OCI-LY3 (cell line): ENCODE measurements at regions not wholly inside any gene's neighbourhood (a gene's known extent, or its start where the extent isn't known, plus 50 kb on each side); places are given as distances from the start of the nearest gene placed in this dataset.
"Not testable (repeated sequence)": the region's sequence is repeated elsewhere in the genome, so short reads cannot be mapped to it uniquely, and the experiment has no call there.

Source experiments
- H2AFZ ChIP-seq: fragments of 200-600, 300-600 bp; shearing (Covaris generic); 2 replicates; pipeline ENCODE4 v1.6.0; 2014; ENCODE audit warnings: antibody characterized with exemption, low read depth, low read length
- H3K27ac ChIP-seq: fragments of 200-600, 300-600 bp; sonication (generic); 2 replicates; pipeline ENCODE4 v1.5.1; 2014; ENCODE audit warnings: mild to moderate bottlenecking, low read length, moderate library complexity, mixed read lengths
- H3K27me3 ChIP-seq: fragments of 200-600, 300-600 bp; sonication (generic); 2 replicates; pipeline ENCODE4 v1.6.1; 2014; ENCODE audit warnings: low read depth, low read length, mixed read lengths
- H3K36me3 ChIP-seq: fragments of 200-600, 300-600 bp; sonication (generic); replicated peaks from 2 replicates; pipeline ENCODE3; 2014; ENCODE audit warnings: low read depth, low read length, mixed read lengths
- H3K4me1 ChIP-seq: fragments of 300-600, 200-600 bp; sonication (generic); 2 replicates; pipeline ENCODE4 v1.6.1; 2014; ENCODE audit warnings: low read length, mixed read lengths
- H3K4me2 ChIP-seq: fragments of 200-600, 300-600 bp; sonication (generic); 2 replicates; pipeline ENCODE4 v1.6.1; 2014; ENCODE audit warnings: low read length, mixed read lengths
- H3K4me3 ChIP-seq: fragments of 300-600, 200-600 bp; sonication (generic); 2 replicates; pipeline ENCODE4 v1.5.1; 2014; ENCODE audit warnings: antibody characterized with exemption, mild to moderate bottlenecking, low read length, moderate library complexity
- H3K79me2 ChIP-seq: fragments of 300-600, 200-600 bp; shearing (Covaris generic); 2 replicates; pipeline ENCODE4 v1.6.1; 2014; ENCODE audit warnings: mild to moderate bottlenecking, low read length, mixed read lengths
- H3K9ac ChIP-seq: fragments of 300-600, 200-600 bp; shearing (Covaris generic); 2 replicates; pipeline ENCODE4 v1.6.0; 2014; ENCODE audit warnings: mild to moderate bottlenecking, low read length, moderate library complexity
- H3K9me3 ChIP-seq: fragments of 200-600, 300-600 bp; shearing (Covaris generic); 2 replicates; pipeline ENCODE4 v1.6.1; 2014; ENCODE audit warnings: low read length, mixed read lengths; ENCODE audit not compliant: insufficient read depth
- H4K20me1 ChIP-seq: fragments of 200-600, 300-600 bp; sonication (generic); 2 replicates; pipeline ENCODE4 v1.6.1; 2016; ENCODE audit warnings: low read length, mixed read lengths; ENCODE audit not compliant: insufficient read depth
- CTCF ChIP-seq: fragments of 200-600, 300-600 bp; sonication (generic); IDR thresholded peaks from 2 replicates; pipeline ENCODE4 v1.5.1; 2014; ENCODE audit warnings: antibody characterized with exemption, low read length, low read depth
- EZH2phosphoT487 ChIP-seq: fragments of 200-600 bp; shearing (Covaris generic); IDR thresholded peaks from 2 replicates; pipeline ENCODE4 v1.6.1; 2018; ENCODE audit warnings: antibody characterized with exemption, mixed run types, low read depth

GRCh38 chr7:52584041-52584440 lies 451.4 kb upstream of the POM121L12 start:
- H4K20me1 ChIP-seq = no peaks in the 10 kb centered on the region
- H3K4me2 ChIP-seq = no peak overlapping the region
- no peaks in the 10 kb centered on the region for H3K27me3 ChIP-seq
- no peaks in the 10 kb centered on the region for H3K9me3 ChIP-seq
- H2AFZ ChIP-seq = no peak overlapping the region
- H3K4me1 ChIP-seq = no peaks in the 10 kb centered on the region
- H3K4me3 ChIP-seq = no peak overlapping the region
- H3K36me3 ChIP-seq = no peaks in the 10 kb centered on the region
- no peak overlapping the region for H3K27ac ChIP-seq
- no peaks in the 10 kb centered on the region for H3K79me2 ChIP-seq
- H3K9ac ChIP-seq = no peak overlapping the region
- no peak for TF ChIP-seq EZH2phosphoT487
- no peak for TF ChIP-seq CTCF

DNA sequence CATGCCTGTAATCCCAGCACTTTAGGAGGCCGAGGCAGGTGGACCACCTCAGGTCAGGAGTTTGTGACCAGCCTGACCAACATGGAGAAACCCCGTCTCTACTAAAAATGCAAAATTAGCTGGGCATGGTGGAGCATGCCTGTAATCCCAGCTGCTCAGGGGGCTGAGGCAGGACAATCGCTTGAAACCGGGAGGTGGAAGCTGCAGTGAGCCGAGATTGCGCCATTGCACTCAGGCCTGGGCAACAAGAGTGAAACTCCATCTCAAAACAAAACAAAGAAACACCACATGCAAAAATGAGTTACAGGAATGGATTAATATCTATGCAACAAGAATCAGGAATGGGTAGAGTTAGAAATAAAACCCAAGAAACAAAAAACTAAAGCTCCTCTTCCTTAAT lies 462.3 kb upstream of the POM121L12 start:
- H3K9ac ChIP-seq, H3K79me2 ChIP-seq, H2AFZ ChIP-seq, H3K4me3 ChIP-seq, H3K9me3 ChIP-seq, H3K4me2 ChIP-seq, H3K27ac ChIP-seq, H3K36me3 ChIP-seq, H4K20me1 ChIP-seq, H3K27me3 ChIP-seq: not testable (repeated sequence)
- peaks cover 16% of the 10 kb centered on the region for H3K4me1 ChIP-seq

GRCh38 chr7:52571026-52571425 lies 464.4 kb upstream of the POM121L12 start:
- TF ChIP-seq CTCF = no peak
- no peak for TF ChIP-seq EZH2phosphoT487
- no peak overlapping the region for H3K9ac ChIP-seq
- H3K27me3 ChIP-seq = no peaks in the 10 kb centered on the region
- H4K20me1 ChIP-seq = no peaks in the 10 kb centered on the region
- H3K4me2 ChIP-seq = no peak overlapping the region
- H3K4me3 ChIP-seq = no peak overlapping the region
- H2AFZ ChIP-seq = no peak overlapping the region
- peaks cover 19% of the 10 kb centered on the region for H3K4me1 ChIP-seq
- no peaks in the 10 kb centered on the region for H3K9me3 ChIP-seq
- no peak overlapping the region for H3K27ac ChIP-seq
- no peaks in the 10 kb centered on the region for H3K36me3 ChIP-seq
- no peaks in the 10 kb centered on the region for H3K79me2 ChIP-seq

DNA sequence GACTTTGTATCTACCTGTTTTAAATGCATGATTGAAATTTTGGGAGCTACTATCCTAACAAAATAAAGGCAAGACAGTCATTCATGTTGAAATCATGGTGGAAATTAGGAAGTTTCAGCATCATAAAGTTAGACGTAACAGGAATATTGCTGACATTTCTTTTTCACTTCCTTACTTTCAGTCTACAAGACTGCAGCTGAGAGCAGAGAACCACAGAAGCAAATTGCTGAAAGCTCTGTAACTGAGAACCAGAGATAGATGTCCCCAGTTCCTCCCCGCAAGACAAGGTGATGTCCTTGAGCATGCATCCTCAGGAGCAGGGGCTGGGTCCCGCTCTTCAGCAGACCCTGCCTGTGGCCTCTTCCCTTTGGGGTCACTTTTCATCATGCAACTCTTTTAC lies 466.3 kb upstream of the POM121L12 start:
- Histone ChIP-seq H4K20me1 (no peaks in the 10 kb centered on the region), H3K4me1 (peaks cover 19% of the 10 kb centered on the region), H3K79me2 (no peaks in the 10 kb centered on the region), H3K9me3 (no peaks in the 10 kb centered on the region), H3K27me3 (no peaks in the 10 kb centered on the region), H3K27ac (peak overlapping the region; percentile 14; the same call in 1 of the 2 replicates), H3K9ac (no peak overlapping the region), H3K36me3 (no peaks in the 10 kb centered on the region), H3K4me2 (peak overlapping the region; percentile 56), H2AFZ (0 out of 2 replicates have a peak overlapping the region, but pooled peaks have one; percentile 14), H3K4me3 (no peak overlapping the region)
- no peak for TF ChIP-seq CTCF

- no peaks in the 10 kb centered on the region for H3K9me3 ChIP-seq
- no peak overlapping the region for H3K27ac ChIP-seq
- H3K36me3 ChIP-seq = no peaks in the 10 kb centered on the region
- H4K20me1 ChIP-seq = no peaks in the 10 kb centered on the region
- no peak overlapping the region for H3K9ac ChIP-seq
- no peaks in the 10 kb centered on the region for H3K27me3 ChIP-seq
- TF ChIP-seq CTCF (no peak), EZH2phosphoT487 (no peak)
- no peaks in the 10 kb centered on the region for H3K79me2 ChIP-seq
- H2AFZ ChIP-seq = no peak overlapping the region
- H3K4me3 ChIP-seq = no peak overlapping the region
- peaks cover 19% of the 10 kb centered on the region for H3K4me1 ChIP-seq
- H3K4me2 ChIP-seq = no peak overlapping the region
Observed at GRCh38 chr7:52565974-52566373, 469.5 kb upstream of the POM121L12 start.
